AG10803 (cell line): ENCODE measurements at regions not wholly inside any gene's neighbourhood (a gene's known extent, or its start where the extent isn't known, plus 50 kb on each side); places are given as distances from the start of the nearest gene placed in this dataset.

Source experiments
- DNase-seq: peaks from one replicate; pipeline ENCODE4 v3.0.0; 2010; ENCODE audit warnings: low read depth
- H3K4me3 ChIP-seq: 2 replicates; pipeline ENCODE4 v1.5.1; 2011; ENCODE audit warnings: mild to moderate bottlenecking, low read length, control low read depth
- CTCF ChIP-seq: conservative IDR thresholded peaks from 2 replicates; pipeline ENCODE4 v1.5.1; 2011; ENCODE audit warnings: mild to moderate bottlenecking, low read length, control low read depth, inconsistent platforms

DNA sequence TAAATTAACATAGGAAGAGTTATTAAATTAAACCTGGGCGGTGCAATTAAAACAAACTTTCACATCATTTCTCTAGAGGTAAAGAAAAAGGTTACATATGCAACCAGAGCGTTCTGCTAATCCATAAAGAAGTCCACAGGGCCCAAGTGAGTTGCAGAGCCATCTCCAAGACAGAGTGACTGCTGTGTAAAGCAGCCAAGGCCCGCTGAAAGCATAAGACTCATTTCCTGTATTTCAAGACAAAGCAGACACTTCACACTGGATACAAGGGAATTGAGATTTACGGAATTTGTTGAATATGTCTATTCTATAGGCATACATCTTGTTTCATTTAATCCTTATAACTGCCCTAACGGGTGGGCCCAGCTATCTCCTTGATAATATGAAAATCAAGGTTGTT lies 422.8 kb downstream of the CBLN4 start:
- DNase-seq = no peak
- no peak for TF ChIP-seq CTCF
- H3K4me3 ChIP-seq = no peak overlapping the region

GRCh38 chr20:55581519-55581918 lies 423.8 kb downstream of the CBLN4 start:
- TF ChIP-seq CTCF = no peak
- no peak overlapping the region for H3K4me3 ChIP-seq
- DNase-seq = no peak

DNA sequence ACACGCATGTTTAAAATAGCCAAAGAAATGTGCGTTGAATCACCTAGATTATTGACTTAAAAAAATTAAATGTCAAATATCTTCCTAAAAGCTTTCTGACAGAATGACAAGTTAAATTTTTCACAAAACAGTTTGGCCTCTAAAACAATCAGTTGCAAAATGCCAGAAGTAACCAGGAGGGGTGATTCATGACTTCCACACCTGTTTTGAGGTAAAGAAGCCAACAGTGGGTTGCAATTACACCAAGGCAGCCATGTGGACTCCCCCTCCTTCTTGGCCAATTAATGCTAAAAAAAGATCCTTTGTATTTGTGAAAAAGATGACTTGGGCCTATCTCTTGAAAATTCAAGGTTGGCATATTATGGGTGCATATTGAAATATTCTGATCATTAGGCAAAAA lies 424.8 kb downstream of the CBLN4 start:
- H3K4me3 ChIP-seq = no peak overlapping the region
- DNase-seq = no peak
- TF ChIP-seq CTCF = no peak

DNA sequence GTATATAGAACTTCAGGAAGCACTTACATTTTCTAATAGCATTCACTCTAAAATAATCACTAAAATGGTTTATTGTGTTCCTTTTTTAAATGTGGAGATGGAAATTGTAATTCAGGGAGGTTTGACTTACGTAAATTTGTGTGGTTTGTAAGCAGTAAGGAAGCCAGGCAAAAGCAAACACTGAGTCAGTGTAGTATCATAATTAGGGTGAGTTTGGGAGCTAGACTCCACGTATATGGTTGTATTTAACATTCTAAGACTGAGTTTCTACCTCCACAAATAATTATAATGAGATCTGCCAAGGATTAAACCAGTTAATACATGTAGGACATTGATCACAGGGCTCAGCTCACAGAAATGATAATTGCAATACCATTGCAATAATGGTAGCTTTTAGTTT lies 425.5 kb downstream of the CBLN4 start:
- no peak for TF ChIP-seq CTCF
- DNase-seq = no peak
- H3K4me3 ChIP-seq = no peak overlapping the region

- H3K4me3 ChIP-seq = no peak overlapping the region
- DNase-seq = no peak
- no peak for TF ChIP-seq CTCF
Measured at GRCh38 chr20:55576981-55577380, 428.3 kb downstream of the CBLN4 start.

- no peak overlapping the region for H3K4me3 ChIP-seq
- TF ChIP-seq CTCF = no peak
- no peak for DNase-seq
Measured at GRCh38 chr20:55569084-55569483, 436.2 kb downstream of the CBLN4 start.

- no peak overlapping the region for H3K4me3 ChIP-seq
- TF ChIP-seq CTCF = no peak
- DNase-seq = no peak
Measured at GRCh38 chr20:55567826-55568225, 437.5 kb downstream of the CBLN4 start.
